HEK293 (cell line): ENCODE measurements at regions not wholly inside any gene's neighbourhood (a gene's known extent, or its start where the extent isn't known, plus 50 kb on each side); places are given as distances from the start of the nearest gene placed in this dataset.

Experiments used
- CTCF ChIA-PET: fragments of 350-600 bp; formaldehyde crosslinking; extraction: SDS; loops from one replicate; lab custom pipeline; 2021; ENCODE audit warnings: antibody characterized with exemption; lab: Yijun Ruan, JAX
- POLR2A ChIA-PET: fragments of 300-600 bp; formaldehyde crosslinking; extraction: SDS; loops from one replicate; lab custom pipeline; 2020; ENCODE audit warnings: antibody characterized with exemption, inconsistent platforms; lab: Yijun Ruan, JAX
- H3K27ac ChIP-seq: fragments of 200-500 bp; sonication (Bioruptor generic); 2 replicates; pipeline ENCODE4 v1.5.1; 2014; ENCODE audit warnings: low read depth, low read length, control low read depth, inconsistent platforms; ENCODE audit errors: extremely low read depth
- H3K36me3 ChIP-seq, 2 experiments: fragments of 200-500 bp in 1 of 2; sonication (Bioruptor generic) in 1 of 2; 1 replicate in 1 of 2; 2 replicates in 1 of 2; pipeline ENCODE4 v1.5.1; 2014 to 2017; ENCODE audit warnings: inconsistent platforms in 2 of 2, low read length in 2 of 2; ENCODE audit not compliant: control insufficient read depth in 2 of 2, insufficient read depth in 1 of 2
- H3K4me1 ChIP-seq: fragments of 200-500 bp; sonication (Bioruptor generic); 2 replicates; pipeline ENCODE4 v1.5.1; 2014; ENCODE audit warnings: mild to moderate bottlenecking, low read length, inconsistent platforms; ENCODE audit not compliant: control insufficient read depth, insufficient read depth
- H3K4me3 ChIP-seq: 2 replicates; pipeline ENCODE4 v1.5.1; 2011; ENCODE audit warnings: low read depth, mild to moderate bottlenecking, control low read depth, low read length, moderate library complexity
- H3K9me3 ChIP-seq: fragments of 200-500 bp; sonication (Bioruptor generic); 2 replicates; pipeline ENCODE4 v1.5.1; 2014; ENCODE audit warnings: low read depth, low read length, inconsistent platforms; ENCODE audit not compliant: control insufficient read depth, insufficient read depth
- HOXA7 ChIP-seq: sonication (generic); formaldehyde crosslinking; IDR thresholded peaks from 2 replicates; pipeline ENCODE4 v1.8.1; 2022; ENCODE audit warnings: missing genetic modification reagents, borderline replicate concordance
- MZF1 ChIP-seq: fragments of 450-650 bp; formaldehyde crosslinking; IDR thresholded peaks from 2 replicates; pipeline ENCODE4 v1.5.1; 2017; ENCODE audit warnings: missing biosample characterization, missing genetic modification characterization, borderline replicate concordance
- PRDM1 ChIP-seq: fragments of 450-650 bp; formaldehyde crosslinking; IDR thresholded peaks from 2 replicates; pipeline ENCODE4; 2016; ENCODE audit warnings: missing biosample characterization, missing genetic modification characterization
- RBAK ChIP-seq: fragments of 450-650 bp; formaldehyde crosslinking; IDR thresholded peaks from 2 replicates; pipeline ENCODE4 v1.5.1; 2016; ENCODE audit warnings: missing biosample characterization, missing genetic modification characterization
- REST ChIP-seq: fragments of 450-650 bp; formaldehyde crosslinking; IDR thresholded peaks from 2 replicates; pipeline ENCODE4 v1.5.1; 2016; ENCODE audit warnings: missing biosample characterization, missing genetic modification characterization
- ZBTB44 ChIP-seq: fragments of 450-650 bp; IDR thresholded peaks from 2 replicates; pipeline ENCODE4 v1.5.1; 2018; ENCODE audit warnings: missing biosample characterization, mild to moderate bottlenecking, missing genetic modification characterization
- ZBTB6 ChIP-seq: fragments of 450-650 bp; formaldehyde crosslinking; IDR thresholded peaks from 2 replicates; pipeline ENCODE4 v1.5.1; 2017; ENCODE audit warnings: missing biosample characterization, missing genetic modification characterization
- ZFP41 ChIP-seq: fragments of 450-650 bp; formaldehyde crosslinking; IDR thresholded peaks from 2 replicates; pipeline ENCODE4 v1.5.1; 2016; ENCODE audit warnings: missing biosample characterization, missing genetic modification characterization, borderline replicate concordance
- ZNF138 ChIP-seq: fragments of 450-650 bp; formaldehyde crosslinking; IDR thresholded peaks from 2 replicates; pipeline ENCODE4 v1.5.1; 2016; ENCODE audit warnings: missing biosample characterization, missing genetic modification characterization, borderline replicate concordance
- ZNF157 ChIP-seq: fragments of 450-650 bp; formaldehyde crosslinking; IDR thresholded peaks from 2 replicates; pipeline ENCODE4 v1.5.1; 2016; ENCODE audit warnings: missing biosample characterization, missing genetic modification characterization
- ZNF175 ChIP-seq: fragments of 450-650 bp; formaldehyde crosslinking; IDR thresholded peaks from 2 replicates; pipeline ENCODE4 v1.5.1; 2016; ENCODE audit warnings: missing biosample characterization, missing genetic modification characterization
- ZNF280D ChIP-seq: fragments of 450-650 bp; formaldehyde crosslinking; IDR thresholded peaks from 2 replicates; pipeline ENCODE4 v1.5.1; 2016; ENCODE audit warnings: missing biosample characterization, missing genetic modification characterization
- ZNF302 ChIP-seq: fragments of 450-650 bp; formaldehyde crosslinking; IDR thresholded peaks from 2 replicates; pipeline ENCODE4 v1.5.1; 2016; ENCODE audit warnings: missing biosample characterization, missing genetic modification characterization, low read depth
- ZNF366 ChIP-seq: fragments of 450-650 bp; formaldehyde crosslinking; conservative IDR thresholded peaks from 2 replicates; pipeline ENCODE4 v1.5.1; 2016; ENCODE audit warnings: missing biosample characterization, missing genetic modification characterization
- ZNF600 ChIP-seq: fragments of 450-650 bp; formaldehyde crosslinking; IDR thresholded peaks from 2 replicates; pipeline ENCODE4 v1.5.1; 2016; ENCODE audit warnings: missing biosample characterization, missing genetic modification characterization
- ZNF677 ChIP-seq: fragments of 450-650 bp; IDR thresholded peaks from 2 replicates; pipeline ENCODE4 v1.5.0; 2018; ENCODE audit warnings: missing biosample characterization, mild to moderate bottlenecking, missing genetic modification characterization, moderate library complexity

- Histone ChIP-seq H3K27ac (no peak overlapping the region), H3K36me3 (no peaks in the 10 kb centered on the region), H3K9me3 (no peaks in the 10 kb centered on the region), H3K4me1 (no peaks in the 10 kb centered on the region), H3K4me3 (no peak overlapping the region)
- TF ChIP-seq ZNF302: no peak
- TF ChIP-seq RBAK (tag by site-specific recombination): no peak
- no peak for TF ChIP-seq HOXA7 (CRISPR knock-in tag)
- ChIA-PET CTCF (no interaction called here), POLR2A (no interaction called here)
Observed at GRCh38 chr3:144052275-144052674, 80.7 kb downstream of the DIPK2A start.

- Histone ChIP-seq H3K27ac (no peak overlapping the region), H3K4me3 (no peak overlapping the region), H3K9me3 (no peaks in the 10 kb centered on the region), H3K4me1 (no peaks in the 10 kb centered on the region), H3K36me3 (no peaks in the 10 kb centered on the region)
- ChIA-PET CTCF (interaction anchor here (0.6 kb wide), 1 partner anchor 22 kb away, joined by 4 read pairs; no protein-coding TSS in a partner anchor), POLR2A (no interaction called here)
- TF ChIP-seq ZNF600: no peak
- no peak for TF ChIP-seq ZNF157 (tag by site-specific recombination)
- TF ChIP-seq ZFP41 (tag by site-specific recombination): no peak
- TF ChIP-seq ZBTB44 (tag by site-specific recombination): no peak
- TF ChIP-seq MZF1 (tag by site-specific recombination): no peak
- TF ChIP-seq PRDM1: no peak
- TF ChIP-seq REST: no peak
- TF ChIP-seq ZNF677 (tag by site-specific recombination): no peak
- TF ChIP-seq ZNF138 (tag by site-specific recombination): no peak
- no peak for TF ChIP-seq ZNF280D
- no peak for TF ChIP-seq ZBTB6 (tag by site-specific recombination)
- TF ChIP-seq ZNF175 (tag by site-specific recombination): no peak
- no peak for TF ChIP-seq ZNF366
Observed at GRCh38 chr3:144053121-144053520, 81.5 kb downstream of the DIPK2A start.
